ENCODE measurements at regions not wholly inside any gene's neighbourhood (a gene's known extent, or its start where the extent isn't known, plus 50 kb on each side); places are given as distances from the start of the nearest gene placed in this dataset.

DNA sequence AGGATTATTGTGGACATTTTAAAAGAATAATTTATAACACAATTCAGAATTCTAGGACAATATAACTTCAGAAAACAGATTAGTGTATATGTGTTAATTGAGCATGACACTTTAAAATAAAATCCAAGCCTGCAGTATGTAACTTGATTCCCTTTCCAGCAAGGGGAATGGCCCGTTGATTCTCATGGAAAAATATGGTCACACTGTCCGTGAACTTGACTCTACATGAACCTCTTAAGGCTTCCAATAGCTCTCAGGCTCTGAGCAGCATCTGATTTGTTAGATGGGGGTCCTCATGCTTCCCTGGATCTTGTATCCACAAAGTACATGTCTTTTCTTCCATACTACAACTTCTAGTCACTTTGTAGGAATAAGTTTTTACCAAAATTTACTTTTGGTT is 85.5 kb upstream of the AKR1E2 start:
- TF ChIP-seq, protein P1, sequence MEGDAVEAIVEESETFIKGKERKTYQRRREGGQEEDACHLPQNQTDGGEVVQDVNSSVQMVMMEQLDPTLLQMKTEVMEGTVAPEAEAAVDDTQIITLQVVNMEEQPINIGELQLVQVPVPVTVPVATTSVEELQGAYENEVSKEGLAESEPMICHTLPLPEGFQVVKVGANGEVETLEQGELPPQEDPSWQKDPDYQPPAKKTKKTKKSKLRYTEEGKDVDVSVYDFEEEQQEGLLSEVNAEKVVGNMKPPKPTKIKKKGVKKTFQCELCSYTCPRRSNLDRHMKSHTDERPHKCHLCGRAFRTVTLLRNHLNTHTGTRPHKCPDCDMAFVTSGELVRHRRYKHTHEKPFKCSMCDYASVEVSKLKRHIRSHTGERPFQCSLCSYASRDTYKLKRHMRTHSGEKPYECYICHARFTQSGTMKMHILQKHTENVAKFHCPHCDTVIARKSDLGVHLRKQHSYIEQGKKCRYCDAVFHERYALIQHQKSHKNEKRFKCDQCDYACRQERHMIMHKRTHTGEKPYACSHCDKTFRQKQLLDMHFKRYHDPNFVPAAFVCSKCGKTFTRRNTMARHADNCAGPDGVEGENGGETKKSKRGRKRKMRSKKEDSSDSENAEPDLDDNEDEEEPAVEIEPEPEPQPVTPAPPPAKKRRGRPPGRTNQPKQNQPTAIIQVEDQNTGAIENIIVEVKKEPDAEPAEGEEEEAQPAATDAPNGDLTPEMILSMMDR (IDR thresholded peaks at IDR 0.05 in 8 of 11, conservative IDR thresholded peaks at IDR 0.05 in 3 of 11): no peak
- TF ChIP-seq POLR2A (IDR thresholded peaks at IDR 0.05) (no peak), POLR2AphosphoS5 (IDR thresholded peaks at IDR 0.05) (no peak)
